A549 (cell line): ENCODE measurements at regions not wholly inside any gene's neighbourhood (a gene's known extent, or its start where the extent isn't known, plus 50 kb on each side); places are given as distances from the start of the nearest gene placed in this dataset.

Experiments
- CTCF ChIP-seq: fragments of >200 bp; sonication (Bioruptor Twin); formaldehyde crosslinking; IDR thresholded peaks from 3 replicates; pipeline ENCODE4 v1.5.1; 2016
- EP300 ChIP-seq, 2 experiments: fragments of >200 bp; sonication (Bioruptor Twin); formaldehyde crosslinking; IDR thresholded peaks; 2 replicates in 1 of 2; 3 replicates in 1 of 2; pipeline ENCODE4 v1.6.1; 2016 to 2017
- ESRRA ChIP-seq: fragments of 150-350 bp; IDR thresholded peaks from 2 replicates; pipeline ENCODE4 v1.6.1; 2014; ENCODE audit warnings: mild to moderate bottlenecking, low read length, borderline replicate concordance
- HDAC2 ChIP-seq: fragments of 200-600 bp; sonication (generic); IDR thresholded peaks from 2 replicates; pipeline ENCODE4 v1.6.1; 2016
- MAFK ChIP-seq: fragments of 450-650 bp; IDR thresholded peaks from 2 replicates; pipeline ENCODE4 v1.6.1; 2014; ENCODE audit not compliant: partially characterized antibody
- NFE2L2 ChIP-seq: fragments of 150-350 bp; conservative IDR thresholded peaks from 2 replicates; pipeline ENCODE4 v1.6.1; 2014; ENCODE audit warnings: low read length
- NR3C1 ChIP-seq: fragments of >200 bp; sonication (Bioruptor Twin); formaldehyde crosslinking; IDR thresholded peaks from 3 replicates; pipeline ENCODE4 v1.6.1; 2017
- RAD21 ChIP-seq, 2 experiments: fragments of >200 bp in 1 of 2; sonication (Bioruptor Twin) in 1 of 2; formaldehyde crosslinking in 1 of 2; IDR thresholded peaks in 1 of 2; conservative IDR thresholded peaks in 1 of 2; 2 replicates in 1 of 2; 3 replicates in 1 of 2; pipeline ENCODE4 v1.6.1; 2012 to 2018; ENCODE audit warnings: inconsistent platforms in 1 of 2
- RCOR1 ChIP-seq: fragments of 150-350 bp; IDR thresholded peaks from 2 replicates; pipeline ENCODE4 v1.6.1; 2014; ENCODE audit warnings: antibody characterized with exemption, low read length, low read depth
- ZC3H11A ChIP-seq: fragments of 450-650 bp; IDR thresholded peaks from 2 replicates; pipeline ENCODE4 v1.6.1; 2014; ENCODE audit warnings: antibody characterized with exemption, mild to moderate bottlenecking

DNA sequence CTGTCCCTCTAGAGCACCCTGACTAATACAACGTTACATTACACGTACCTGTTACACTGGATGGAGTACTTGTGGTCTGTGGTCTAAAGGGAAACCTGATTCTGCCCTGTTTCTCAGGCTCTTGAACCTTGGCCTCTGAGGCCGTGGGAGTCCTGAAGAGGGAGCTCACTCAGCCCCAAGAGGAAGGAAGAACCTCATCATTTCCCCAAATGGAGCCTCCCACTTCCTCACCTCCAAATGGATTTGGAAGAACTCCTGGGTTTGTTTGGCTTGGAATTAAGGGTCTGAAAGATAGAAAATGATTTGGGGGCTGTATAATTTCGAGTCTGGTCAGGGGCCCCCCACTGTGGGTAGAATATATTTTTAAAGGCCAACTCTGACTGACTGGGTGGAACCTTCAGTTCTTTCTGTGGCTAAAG, 200.2 kb downstream of the SEMA6A start:
- no peak for TF ChIP-seq CTCF
- no peak for TF ChIP-seq ESRRA
- no peak for TF ChIP-seq HDAC2
- TF ChIP-seq RAD21 (conservative IDR thresholded peaks at IDR 0.05 in 1 of 2, IDR thresholded peaks at IDR 0.05 in 1 of 2), result no peak
- TF ChIP-seq EP300 (IDR thresholded peaks at IDR 0.05), result no peak
- no peak for TF ChIP-seq NFE2L2
- TF ChIP-seq MAFK, result no peak
- no peak for TF ChIP-seq ZC3H11A
- TF ChIP-seq RCOR1, result no peak
- TF ChIP-seq NR3C1, result no peak
